KMS-11 (cell line): ENCODE measurements at regions not wholly inside any gene's neighbourhood (a gene's known extent, or its start where the extent isn't known, plus 50 kb on each side); places are given as distances from the start of the nearest gene placed in this dataset.

Experiments
- H2AFZ ChIP-seq: fragments of 200-600 bp; sonication (generic); 2 replicates; pipeline ENCODE4 v1.6.1; 2016; ENCODE audit warnings: antibody characterized with exemption, mixed run types, low read depth
- H3K27ac ChIP-seq: fragments of 200-600 bp; sonication (generic); 2 replicates; pipeline ENCODE4 v1.6.1; 2016; ENCODE audit warnings: mild to moderate bottlenecking, mixed run types
- H3K27me3 ChIP-seq: fragments of 200-600 bp; sonication (generic); 2 replicates; pipeline ENCODE4 v1.6.1; 2017; ENCODE audit warnings: mild to moderate bottlenecking, low read depth, mixed run types, moderate library complexity; ENCODE audit not compliant: insufficient read depth
- H3K36me3 ChIP-seq: fragments of 200-600 bp; sonication (generic); 2 replicates; pipeline ENCODE4 v1.6.1; 2017; ENCODE audit warnings: mild to moderate bottlenecking, mixed run types; ENCODE audit not compliant: insufficient read depth
- H3K4me1 ChIP-seq: fragments of 200-600 bp; sonication (generic); 2 replicates; pipeline ENCODE4 v1.6.1; 2016; ENCODE audit warnings: mild to moderate bottlenecking, low read depth, mixed run types; ENCODE audit not compliant: poor library complexity, severe bottlenecking
- H3K4me2 ChIP-seq: fragments of 200-600 bp; sonication (generic); 2 replicates; pipeline ENCODE4 v1.7.0; 2016; ENCODE audit warnings: mild to moderate bottlenecking, mixed run types
- H3K4me3 ChIP-seq: fragments of 200-600 bp; sonication (generic); IDR thresholded peaks from 2 replicates; pipeline ENCODE4 v1.6.1; 2017; ENCODE audit warnings: low read depth, low read length, mixed read lengths; ENCODE audit not compliant: insufficient read depth
- H3K79me2 ChIP-seq: fragments of 200-600 bp; sonication (generic); 2 replicates; pipeline ENCODE4 v1.6.1; 2016; ENCODE audit warnings: low read depth, mixed run types; ENCODE audit not compliant: insufficient read depth
- H3K9ac ChIP-seq: fragments of 200-600 bp; sonication (generic); 2 replicates; pipeline ENCODE4 v1.6.1; 2016; ENCODE audit warnings: mild to moderate bottlenecking, mixed run types
- H4K20me1 ChIP-seq: fragments of 200-600 bp; sonication (generic); 2 replicates; pipeline ENCODE4 v1.6.1; 2016; ENCODE audit warnings: mild to moderate bottlenecking, mixed run types; ENCODE audit not compliant: insufficient read depth
- TF ChIP-seq, protein P1 (sequence below): fragments of 200-600 bp; sonication (generic); conservative IDR thresholded peaks from 2 replicates; pipeline ENCODE4 v1.6.1; 2017; ENCODE audit warnings: low read depth, mild to moderate bottlenecking, antibody characterized with exemption, low read length, moderate library complexity, mixed read lengths

DNA sequence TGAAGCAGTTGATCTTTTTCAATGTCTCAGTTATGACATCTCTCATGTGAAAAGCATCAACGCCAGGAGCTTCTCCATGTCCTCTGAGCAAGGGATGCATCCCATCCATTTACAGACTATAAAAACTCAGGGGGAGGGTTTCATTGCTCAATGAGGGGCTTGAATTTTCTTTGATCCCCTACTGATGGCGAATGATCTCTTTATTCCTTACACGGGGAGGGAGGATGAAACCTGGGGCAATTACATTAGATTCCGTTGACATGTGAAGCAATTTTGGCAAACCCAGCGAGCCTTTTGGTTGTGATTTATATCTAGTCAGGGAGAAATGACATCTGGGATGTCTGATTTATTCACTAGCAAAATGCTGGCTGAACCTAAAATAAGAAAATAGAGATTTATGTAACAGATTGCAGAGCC lies 268.9 kb downstream of the HIVEP2 start:
- H3K4me1 ChIP-seq, result no peaks in the 10 kb centered on the region
- TF ChIP-seq, protein P1, sequence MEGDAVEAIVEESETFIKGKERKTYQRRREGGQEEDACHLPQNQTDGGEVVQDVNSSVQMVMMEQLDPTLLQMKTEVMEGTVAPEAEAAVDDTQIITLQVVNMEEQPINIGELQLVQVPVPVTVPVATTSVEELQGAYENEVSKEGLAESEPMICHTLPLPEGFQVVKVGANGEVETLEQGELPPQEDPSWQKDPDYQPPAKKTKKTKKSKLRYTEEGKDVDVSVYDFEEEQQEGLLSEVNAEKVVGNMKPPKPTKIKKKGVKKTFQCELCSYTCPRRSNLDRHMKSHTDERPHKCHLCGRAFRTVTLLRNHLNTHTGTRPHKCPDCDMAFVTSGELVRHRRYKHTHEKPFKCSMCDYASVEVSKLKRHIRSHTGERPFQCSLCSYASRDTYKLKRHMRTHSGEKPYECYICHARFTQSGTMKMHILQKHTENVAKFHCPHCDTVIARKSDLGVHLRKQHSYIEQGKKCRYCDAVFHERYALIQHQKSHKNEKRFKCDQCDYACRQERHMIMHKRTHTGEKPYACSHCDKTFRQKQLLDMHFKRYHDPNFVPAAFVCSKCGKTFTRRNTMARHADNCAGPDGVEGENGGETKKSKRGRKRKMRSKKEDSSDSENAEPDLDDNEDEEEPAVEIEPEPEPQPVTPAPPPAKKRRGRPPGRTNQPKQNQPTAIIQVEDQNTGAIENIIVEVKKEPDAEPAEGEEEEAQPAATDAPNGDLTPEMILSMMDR, result no peak
- no peak overlapping the region for H3K4me3 ChIP-seq
- no peak overlapping the region for H3K4me2 ChIP-seq
- no peak overlapping the region for H3K9ac ChIP-seq
- no peaks in the 10 kb centered on the region for H4K20me1 ChIP-seq
- no peak overlapping the region for H3K27ac ChIP-seq
- no peak overlapping the region for H2AFZ ChIP-seq
- H3K79me2 ChIP-seq, result no peaks in the 10 kb centered on the region
- H3K27me3 ChIP-seq, result no peaks in the 10 kb centered on the region
- H3K36me3 ChIP-seq, result no peaks in the 10 kb centered on the region

DNA sequence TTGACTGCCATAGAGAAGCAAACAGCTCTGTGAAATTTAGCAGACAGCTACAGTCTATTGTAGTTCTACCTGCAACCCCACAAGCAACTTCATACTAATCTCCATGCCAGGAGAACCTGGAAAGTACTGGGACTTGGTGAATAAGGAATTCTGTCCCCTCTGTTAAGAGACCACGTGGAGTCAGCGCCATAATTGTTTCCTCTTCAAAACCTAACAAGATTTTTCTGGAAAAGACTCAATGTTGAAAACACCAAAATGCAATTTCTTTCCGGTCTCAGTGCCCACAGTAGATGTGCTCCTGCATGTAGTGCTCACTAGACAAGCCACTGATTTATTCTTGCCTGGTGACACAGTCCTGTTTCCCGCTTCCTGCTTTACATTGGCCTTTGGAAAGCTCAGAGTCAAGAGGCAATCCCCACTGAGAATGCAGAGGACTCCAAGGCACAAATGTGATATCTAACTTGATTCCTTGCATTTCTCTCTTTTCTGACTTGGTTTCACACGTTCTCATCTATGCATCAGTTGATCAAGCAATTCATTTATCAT lies 268.3 kb downstream of the HIVEP2 start:
- Histone ChIP-seq H3K4me1 (no peaks in the 10 kb centered on the region), H3K4me2 (no peak overlapping the region), H3K27ac (no peak overlapping the region), H3K4me3 (no peak overlapping the region), H2AFZ (no peak overlapping the region), H3K9ac (no peak overlapping the region), H4K20me1 (no peaks in the 10 kb centered on the region), H3K27me3 (no peaks in the 10 kb centered on the region), H3K79me2 (no peaks in the 10 kb centered on the region), H3K36me3 (no peaks in the 10 kb centered on the region)
- TF ChIP-seq, protein P1, result no peak

DNA sequence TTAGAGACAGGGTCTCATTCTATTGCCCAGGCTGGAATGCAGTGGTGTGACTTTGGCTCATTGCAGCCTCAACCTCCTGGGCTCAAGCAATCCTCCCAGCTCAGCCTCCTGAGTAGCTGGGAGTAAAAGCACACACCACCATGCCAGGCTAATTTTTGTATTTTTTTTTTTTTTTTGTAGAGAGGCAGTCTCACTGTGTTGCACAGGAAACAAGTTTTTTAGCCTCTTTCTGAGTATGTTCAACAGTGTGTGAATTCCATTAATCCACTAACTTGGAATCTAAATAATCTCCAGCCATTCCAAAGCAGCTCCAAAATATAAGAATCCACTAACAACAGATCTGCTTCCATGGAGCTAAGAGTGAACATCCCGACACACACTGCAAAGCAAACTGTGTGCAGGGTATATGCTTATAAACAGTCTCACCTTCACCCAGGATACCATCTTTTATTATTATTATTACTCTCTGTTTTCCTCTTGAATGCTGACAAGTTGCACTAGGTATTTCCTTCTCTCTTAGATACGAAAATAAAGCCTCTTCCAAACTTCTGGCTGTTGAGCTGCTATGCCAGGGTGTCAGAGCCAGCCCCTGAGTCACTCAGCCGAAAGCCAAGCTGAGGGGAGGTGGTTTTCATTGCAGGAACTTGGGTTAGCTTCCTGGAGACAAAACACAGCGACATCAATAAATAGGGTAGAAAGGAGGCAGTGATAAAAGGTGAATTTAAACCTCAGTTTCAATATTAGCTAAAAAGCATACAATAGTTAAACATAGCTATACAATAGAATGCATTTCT lies 264.9 kb downstream of the HIVEP2 start:
- H3K9ac ChIP-seq, result no peak overlapping the region
- H3K4me1 ChIP-seq, result no peaks in the 10 kb centered on the region
- TF ChIP-seq, protein P1, result no peak
- H4K20me1 ChIP-seq, result no peaks in the 10 kb centered on the region
- H3K4me2 ChIP-seq, result no peak overlapping the region
- no peaks in the 10 kb centered on the region for H3K36me3 ChIP-seq
- H3K4me3 ChIP-seq, result no peak overlapping the region
- no peaks in the 10 kb centered on the region for H3K79me2 ChIP-seq
- H2AFZ ChIP-seq, result no peak overlapping the region
- no peaks in the 10 kb centered on the region for H3K27me3 ChIP-seq
- no peak overlapping the region for H3K27ac ChIP-seq

DNA sequence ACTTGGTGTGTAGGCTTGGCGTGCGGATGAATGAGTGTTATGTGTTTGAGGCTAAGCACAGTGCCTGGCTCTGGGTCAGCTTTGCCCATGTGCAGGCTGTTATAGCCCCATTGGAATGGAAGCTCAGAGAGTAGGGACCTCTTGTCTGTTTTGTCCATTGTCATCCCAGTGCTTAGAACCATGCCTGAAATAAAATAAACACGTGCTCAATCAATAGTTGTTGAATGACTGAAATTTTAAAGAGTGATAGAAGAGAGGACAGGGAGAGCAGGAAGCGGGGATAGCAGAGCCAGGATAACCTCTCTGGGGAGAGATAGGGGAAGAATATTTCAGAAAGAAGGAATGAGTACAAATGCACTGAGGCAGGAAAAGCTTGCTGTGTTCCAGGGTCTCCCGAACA lies 263.9 kb downstream of the HIVEP2 start:
- TF ChIP-seq, protein P1, result no peak
- no peaks in the 10 kb centered on the region for H3K4me1 ChIP-seq
- H3K27ac ChIP-seq, result no peak overlapping the region
- no peaks in the 10 kb centered on the region for H3K27me3 ChIP-seq
- H3K79me2 ChIP-seq, result no peaks in the 10 kb centered on the region
- no peak overlapping the region for H3K4me3 ChIP-seq
- no peak overlapping the region for H3K9ac ChIP-seq
- H2AFZ ChIP-seq, result no peak overlapping the region
- H3K4me2 ChIP-seq, result no peak overlapping the region
- H3K36me3 ChIP-seq, result no peaks in the 10 kb centered on the region
- no peaks in the 10 kb centered on the region for H4K20me1 ChIP-seq
